Caco-2 (cell line): ENCODE measurements at regions not wholly inside any gene's neighbourhood (a gene's known extent, or its start where the extent isn't known, plus 50 kb on each side); places are given as distances from the start of the nearest gene placed in this dataset.
"Not testable (repeated sequence)": the region's sequence is repeated elsewhere in the genome, so short reads cannot be mapped to it uniquely, and the experiment has no call there.

Experiments
- BruUV-seq: library from RNA; stranded (reverse); fragments of 400-500 nt; replicated peaks from 2 replicates; lab custom pipeline; 2021; lab: Mats Ljungman, UMichigan
- CTCF ChIA-PET: fragments of 300-600 bp; sonication (Branson Sonifier 250); formaldehyde crosslinking; loops from one replicate; lab custom pipeline; 2022; ENCODE audit warnings: antibody characterized with exemption; lab: Charles Lee
- POLR2A ChIA-PET: fragments of 300-600 bp; sonication (Branson Sonifier 250); formaldehyde crosslinking; loops from one replicate; lab custom pipeline; 2022; ENCODE audit warnings: antibody characterized with exemption; lab: Charles Lee
- DNase-seq, 2 experiments: peaks; one replicate each; pipeline versions ENCODE4 v3.0.0 to v3.0.0-alpha.2; 2020 to 2022
- H3K27me3 ChIP-seq: replicated peaks from 2 replicates; pipeline ENCODE4 v1.6.0; 2011; ENCODE audit warnings: low read length; ENCODE audit not compliant: control insufficient read depth, insufficient read depth
- H3K36me3 ChIP-seq: 2 replicates; pipeline ENCODE4 v1.5.1; 2011; ENCODE audit warnings: low read length; ENCODE audit not compliant: control insufficient read depth, insufficient read depth
- H3K4me1 ChIP-seq: fragments of 250-450 bp; sonication (Bioruptor Pico); 2 replicates; pipeline ENCODE4 v1.5.1; 2020; ENCODE audit warnings: mild to moderate bottlenecking
- H3K4me3 ChIP-seq: 2 replicates; pipeline ENCODE4 v1.5.1; 2011; ENCODE audit warnings: low read depth, mild to moderate bottlenecking, control low read depth, low read length
- H3K9me3 ChIP-seq: fragments of 250-450 bp; sonication (Bioruptor Pico); 2 replicates; pipeline ENCODE4 v1.5.1; 2020; ENCODE audit warnings: mild to moderate bottlenecking, moderate library complexity
- H3K27ac Mint-ChIP-seq: one replicate; pipeline ENCODE4 v1.8.0; 2022; ENCODE audit warnings: mixed read lengths; ENCODE audit not compliant: unreplicated experiment
- H3K27me3 Mint-ChIP-seq: one replicate; pipeline ENCODE4 v1.8.0; 2022; ENCODE audit warnings: mixed read lengths; ENCODE audit not compliant: insufficient read depth, unreplicated experiment
- H3K36me3 Mint-ChIP-seq: one replicate; pipeline ENCODE4 v1.8.0; 2022; ENCODE audit warnings: mild to moderate bottlenecking, mixed read lengths; ENCODE audit not compliant: insufficient read depth, unreplicated experiment
- H3K4me1 Mint-ChIP-seq: one replicate; pipeline ENCODE4 v1.8.0; 2022; ENCODE audit warnings: low read depth, mixed read lengths; ENCODE audit not compliant: unreplicated experiment
- H3K4me3 Mint-ChIP-seq: one replicate; pipeline ENCODE4 v1.8.0; 2022; ENCODE audit warnings: mild to moderate bottlenecking, moderate library complexity, mixed read lengths; ENCODE audit not compliant: unreplicated experiment
- H3K9me3 Mint-ChIP-seq: one replicate; pipeline ENCODE4 v1.8.0; 2022; ENCODE audit warnings: mixed read lengths; ENCODE audit not compliant: unreplicated experiment
- CTCF ChIP-seq, 2 experiments: fragments of 200-600 bp in 1 of 2; IDR thresholded peaks; 1 replicate in 1 of 2; 2 replicates in 1 of 2; pipeline versions ENCODE4 v1.5.1 to v1.8.0; 2011 to 2022; ENCODE audit warnings: antibody characterized with exemption in 1 of 2, control low read depth in 1 of 2, inconsistent platforms in 1 of 2, low read depth in 1 of 2, low read length in 1 of 2, mild to moderate bottlenecking in 1 of 2, moderate library complexity in 1 of 2; ENCODE audit not compliant: insufficient read depth in 1 of 2, severe bottlenecking in 1 of 2, unreplicated experiment in 1 of 2
- intact Hi-C: fragments of 100-400 bp; cut with micrococcal nuclease; formaldehyde crosslinking; loops from one replicate; pipeline ENCODE4 v1.10.0; 2022; ENCODE audit not compliant: unreplicated experiment

GRCh38 chr4:133537780-133538281, 388.7 kb downstream of the PCDH10 start:
- Mint-ChIP-seq H3K4me3 (no peak overlapping the region), H3K36me3 (no peaks in the 10 kb centered on the region), H3K9me3 (no peaks in the 10 kb centered on the region), H3K27me3 (peaks cover 5% of the 10 kb centered on the region), H3K27ac (no peak overlapping the region), H3K4me1 (no peaks in the 10 kb centered on the region)
- no peaks in the 10 kb centered on the region for H3K27me3 ChIP-seq
- intact Hi-C loops, result no loop called here
- H3K4me3 ChIP-seq, result no peak overlapping the region
- ChIA-PET CTCF (no interaction called here), POLR2A (no interaction called here)
- TF ChIP-seq CTCF (IDR thresholded peaks at IDR 0.05; ENCODE audit: insufficient read depth in 1 of 2, low read depth in 1 of 2, low read length in 1 of 2, severe bottlenecking in 1 of 2, unreplicated experiment in 1 of 2), result no peak
- H3K36me3 ChIP-seq, result no peaks in the 10 kb centered on the region
- H3K9me3 ChIP-seq, result no peaks in the 10 kb centered on the region
- no peak for DNase-seq
- no TSS peak for BruUV-seq
- H3K4me1 ChIP-seq, result no peaks in the 10 kb centered on the region

GRCh38 chr4:133534224-133534623, 385.1 kb downstream of the PCDH10 start:
- CTCF ChIA-PET, H3K9me3 Mint-ChIP-seq, BruUV-seq, H3K27me3 ChIP-seq, intact Hi-C loops, H3K36me3 ChIP-seq, H3K4me3 Mint-ChIP-seq, H3K27ac Mint-ChIP-seq, H3K36me3 Mint-ChIP-seq, DNase-seq, H3K27me3 Mint-ChIP-seq, H3K4me1 ChIP-seq, H3K9me3 ChIP-seq, H3K4me1 Mint-ChIP-seq, H3K4me3 ChIP-seq, POLR2A ChIA-PET: not testable (repeated sequence)

- H3K9me3 ChIP-seq, result no peaks in the 10 kb centered on the region
- no TSS peak for BruUV-seq
- no peaks in the 10 kb centered on the region for H3K36me3 ChIP-seq
- no peaks in the 10 kb centered on the region for H3K27me3 ChIP-seq
- no peak overlapping the region for H3K4me3 ChIP-seq
- no peak for DNase-seq
- no peaks in the 10 kb centered on the region for H3K36me3 Mint-ChIP-seq
- H3K4me1 ChIP-seq, result no peaks in the 10 kb centered on the region
- ChIA-PET POLR2A (no interaction called here), CTCF (no interaction called here)
- H3K9me3 Mint-ChIP-seq, result no peaks in the 10 kb centered on the region
- no peak overlapping the region for H3K27ac Mint-ChIP-seq
- no peak for TF ChIP-seq CTCF (IDR thresholded peaks at IDR 0.05; ENCODE audit: insufficient read depth in 1 of 2, low read depth in 1 of 2, low read length in 1 of 2, severe bottlenecking in 1 of 2, unreplicated experiment in 1 of 2)
- intact Hi-C loops, result no loop called here
- H3K4me1 Mint-ChIP-seq, result no peaks in the 10 kb centered on the region
- H3K4me3 Mint-ChIP-seq, result no peak overlapping the region
- no peaks in the 10 kb centered on the region for H3K27me3 Mint-ChIP-seq
These were observed 375.3 kb downstream of the PCDH10 start for GRCh38 chr4:133524369-133524768.

- ChIA-PET CTCF (no interaction called here), POLR2A (no interaction called here)
- H3K4me3 Mint-ChIP-seq, result no peak overlapping the region
- H3K36me3 Mint-ChIP-seq, result no peaks in the 10 kb centered on the region
- H3K9me3 Mint-ChIP-seq, result no peaks in the 10 kb centered on the region
- no peak for TF ChIP-seq CTCF (IDR thresholded peaks at IDR 0.05; ENCODE audit: insufficient read depth in 1 of 2, low read depth in 1 of 2, low read length in 1 of 2, severe bottlenecking in 1 of 2, unreplicated experiment in 1 of 2)
- intact Hi-C loops, result no loop called here
- peaks cover 4% of the 10 kb centered on the region for H3K27me3 Mint-ChIP-seq
- Histone ChIP-seq H3K36me3 (no peaks in the 10 kb centered on the region), H3K9me3 (no peaks in the 10 kb centered on the region), H3K4me3 (no peak overlapping the region), H3K27me3 (no peaks in the 10 kb centered on the region), H3K4me1 (no peaks in the 10 kb centered on the region)
- H3K27ac Mint-ChIP-seq, result no peak overlapping the region
- BruUV-seq, result no TSS peak
- no peak for DNase-seq
- no peaks in the 10 kb centered on the region for H3K4me1 Mint-ChIP-seq
These were observed 364.8 kb downstream of the PCDH10 start for GRCh38 chr4:133513901-133514300.
